ENCODE measurements at regions not wholly inside any gene's neighbourhood (a gene's known extent, or its start where the extent isn't known, plus 50 kb on each side); places are given as distances from the start of the nearest gene placed in this dataset.

GRCh38 chr3:8157640-8158039, 344.0 kb upstream of the LMCD1 start:
- TF ChIP-seq CTCF (IDR thresholded peaks at IDR 0.05) (no peak), POLR2A (IDR thresholded peaks at IDR 0.05) (no peak), POLR2AphosphoS5 (IDR thresholded peaks at IDR 0.05) (no peak)

All from upper lobe of left lung (tissue), 4 donors.